ENCODE measurements at regions not wholly inside any gene's neighbourhood (a gene's known extent, or its start where the extent isn't known, plus 50 kb on each side); places are given as distances from the start of the nearest gene placed in this dataset.

- no peak for DNase-seq (ENCODE audit: low read depth in 2 of 2)
These were observed 63.7 kb upstream of the NKX2-2 start for GRCh38 chr20:21577551-21577950.

- no peak for DNase-seq (ENCODE audit: low read depth in 2 of 2)
These were observed 62.3 kb upstream of the NKX2-2 start for GRCh38 chr20:21575981-21576740.

- DNase-seq (ENCODE audit: low read depth in 2 of 2), result no peak
These were observed 61.3 kb upstream of the NKX2-2 start for GRCh38 chr20:21575167-21575566.

GRCh38 chr20:21574443-21574842 lies 60.6 kb upstream of the NKX2-2 start:
- DNase-seq (ENCODE audit: low read depth in 2 of 2), result no peak

GRCh38 chr20:21573259-21573658 lies 59.4 kb upstream of the NKX2-2 start:
- no peak for DNase-seq (ENCODE audit: low read depth in 2 of 2)

GRCh38 chr20:21571841-21572690 lies 58.2 kb upstream of the NKX2-2 start:
- no peak for DNase-seq (ENCODE audit: low read depth in 2 of 2)

GRCh38 chr20:21570285-21570992 lies 56.6 kb upstream of the NKX2-2 start:
- no peak for DNase-seq (ENCODE audit: low read depth in 2 of 2)

- no peak for DNase-seq (ENCODE audit: low read depth in 2 of 2)
These were observed 55.7 kb upstream of the NKX2-2 start for GRCh38 chr20:21569586-21569985.

GRCh38 chr20:21564127-21564773 lies 50.4 kb upstream of the NKX2-2 start:
- DNase-seq (ENCODE audit: low read depth in 2 of 2), result no peak
